HG03442 (cell line): ENCODE measurements at regions not wholly inside any gene's neighbourhood (a gene's known extent, or its start where the extent isn't known, plus 50 kb on each side); places are given as distances from the start of the nearest gene placed in this dataset.

Experiments
- ATAC-seq: cut with Tn5 transposase; IDR thresholded peaks from one replicate; pipeline ENCODE4 v1.9.1; 2021; ENCODE audit warnings: mild to moderate bottlenecking, moderate library complexity; ENCODE audit not compliant: unreplicated experiment

DNA sequence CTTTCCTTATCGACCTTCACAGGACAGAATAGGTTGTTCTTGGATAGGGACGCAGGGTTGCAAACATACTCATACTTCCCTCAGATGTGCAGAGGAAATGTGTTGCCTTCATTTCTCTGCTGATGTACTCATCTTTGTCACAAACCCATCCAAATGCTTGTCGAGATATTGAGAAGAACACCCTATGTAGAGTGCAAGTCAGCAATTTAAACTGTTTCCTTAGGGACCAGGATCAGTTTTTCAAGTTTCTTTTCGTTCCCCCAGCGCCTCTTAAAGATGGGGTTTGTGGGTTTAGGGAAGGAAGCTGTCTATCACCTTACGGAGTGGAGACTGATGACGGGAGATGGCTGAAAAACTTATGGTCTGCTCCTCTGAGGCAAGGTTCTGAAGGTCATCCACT lies 474.2 kb downstream of the EPHA4 start:
- ATAC-seq = no peak

DNA sequence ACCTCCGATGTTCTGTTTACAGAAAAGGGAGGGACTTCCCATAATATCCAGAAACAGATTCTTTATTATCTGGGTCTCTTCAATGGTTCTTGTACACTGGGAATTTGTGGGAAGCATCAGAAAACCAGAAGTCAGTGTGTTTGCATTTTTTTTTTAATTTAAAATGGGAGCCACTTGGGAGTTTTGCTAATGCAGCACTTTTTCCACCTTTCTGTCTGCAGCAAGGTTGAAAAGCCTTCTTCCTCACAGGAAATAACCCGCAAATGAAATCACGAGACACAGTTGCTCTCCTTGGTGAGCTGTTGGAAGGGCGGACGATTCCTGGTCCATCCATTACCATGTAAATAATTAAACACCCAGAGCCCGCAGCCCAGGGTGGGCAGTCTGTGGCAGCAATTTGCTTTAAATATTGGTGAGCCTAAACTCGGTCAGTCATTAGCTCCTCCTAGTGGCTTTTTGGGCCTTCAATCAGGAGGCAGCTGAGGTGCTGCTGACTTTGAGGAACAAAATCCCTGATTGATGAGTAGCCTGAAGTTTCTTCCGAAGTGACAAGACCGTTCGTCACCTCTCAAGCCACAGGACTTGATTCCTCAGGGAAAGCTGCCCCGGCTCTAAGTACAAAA lies 471.5 kb downstream of the EPHA4 start:
- no peak for ATAC-seq

DNA sequence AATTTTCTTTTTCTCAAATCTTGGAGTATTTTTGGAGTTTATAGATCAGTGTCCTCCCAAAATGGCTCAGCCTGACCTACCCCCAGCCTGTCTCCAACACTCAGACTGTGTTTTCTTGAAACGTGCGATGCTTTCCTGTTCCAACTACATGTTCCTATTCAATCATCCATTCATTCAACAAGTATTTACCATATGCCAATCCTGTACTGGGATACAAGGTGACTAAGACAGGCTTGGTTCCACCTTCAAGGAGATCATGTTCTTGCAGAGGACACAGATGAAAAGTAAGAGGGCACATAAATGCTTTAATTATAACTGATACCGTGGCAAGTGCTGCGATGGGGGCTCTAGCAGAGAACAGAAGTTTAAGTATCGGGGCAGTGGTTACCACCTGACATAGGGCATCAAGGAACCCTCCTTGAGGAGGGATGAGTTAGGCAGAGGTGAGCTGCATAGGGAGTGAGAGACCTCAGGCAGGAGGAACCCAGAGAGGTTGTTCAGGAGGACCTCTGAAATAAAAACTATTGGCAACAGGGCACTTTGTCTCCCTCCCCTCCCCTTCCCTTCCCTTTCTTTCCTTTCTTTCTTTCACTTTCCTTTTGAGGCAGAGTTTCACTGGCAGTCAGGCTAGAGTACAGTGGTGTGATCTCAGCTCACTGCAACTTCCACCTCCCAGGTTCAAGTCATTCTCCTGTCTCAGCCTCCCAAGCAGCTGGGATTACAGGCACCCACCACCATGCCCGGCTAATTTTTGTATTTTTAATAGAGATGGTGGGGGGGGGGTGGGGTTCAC lies 469.0 kb downstream of the EPHA4 start:
- ATAC-seq = peak; percentile 41

DNA sequence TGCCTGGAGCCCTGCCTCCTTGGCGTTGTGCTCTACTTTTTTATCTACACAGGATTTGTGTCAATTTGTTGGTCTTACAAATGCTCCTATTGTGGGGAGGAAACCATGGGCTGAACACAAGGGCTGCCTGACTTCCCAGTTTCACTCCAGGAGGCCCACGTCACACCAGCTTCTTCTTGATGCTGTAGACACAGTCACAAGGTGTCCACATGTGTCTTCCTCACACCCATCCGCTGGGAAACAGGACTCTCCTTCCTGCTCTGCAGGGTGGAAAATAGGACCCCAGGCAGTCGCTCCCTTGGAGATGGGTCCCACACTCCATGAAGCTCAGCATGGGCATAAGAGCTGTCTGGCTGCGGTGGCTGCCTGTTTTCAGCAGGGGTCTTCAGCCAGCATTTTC lies 468.2 kb downstream of the EPHA4 start:
- no peak for ATAC-seq

DNA sequence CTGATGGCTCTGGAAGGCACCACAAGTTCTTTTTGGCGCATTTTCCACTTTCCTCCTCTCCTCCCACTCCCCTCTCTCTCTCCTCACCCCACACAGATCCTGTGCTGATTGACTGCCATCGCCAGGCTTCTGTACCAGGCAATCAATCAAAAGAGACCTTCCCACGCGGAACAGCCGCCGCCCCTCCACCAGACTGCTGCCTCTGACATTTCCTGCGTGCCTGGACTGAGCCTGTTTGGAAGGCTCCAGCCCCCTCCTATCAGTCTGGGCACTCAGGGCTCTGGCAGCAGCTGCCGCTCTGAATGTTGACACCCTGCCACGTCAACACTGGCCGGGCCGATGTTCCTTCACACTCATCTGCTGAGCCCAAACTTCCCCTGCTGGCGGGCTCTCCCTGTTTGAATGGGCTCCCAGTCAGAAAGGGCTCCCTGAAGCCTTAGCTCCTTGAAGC lies 467.7 kb downstream of the EPHA4 start:
- peak; percentile 63 for ATAC-seq

DNA sequence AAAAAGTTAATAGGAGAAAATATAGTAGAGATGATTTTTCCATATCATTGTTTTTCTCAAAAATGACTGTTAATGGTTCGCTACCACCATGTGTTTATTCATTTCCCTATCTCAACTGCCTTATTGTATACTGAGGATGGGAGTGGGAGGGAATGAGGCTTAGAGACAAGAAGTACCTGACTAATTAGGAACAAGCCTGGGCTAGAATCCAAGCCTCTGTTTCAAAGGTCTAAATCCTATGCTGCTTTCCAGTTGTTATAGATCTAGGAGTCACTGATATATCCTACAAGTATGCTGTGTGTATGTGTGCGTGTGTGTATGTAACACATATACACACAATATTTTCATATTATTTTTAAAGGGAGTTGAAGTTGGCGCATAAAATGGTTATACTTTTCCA lies 465.9 kb downstream of the EPHA4 start:
- ATAC-seq = no peak

DNA sequence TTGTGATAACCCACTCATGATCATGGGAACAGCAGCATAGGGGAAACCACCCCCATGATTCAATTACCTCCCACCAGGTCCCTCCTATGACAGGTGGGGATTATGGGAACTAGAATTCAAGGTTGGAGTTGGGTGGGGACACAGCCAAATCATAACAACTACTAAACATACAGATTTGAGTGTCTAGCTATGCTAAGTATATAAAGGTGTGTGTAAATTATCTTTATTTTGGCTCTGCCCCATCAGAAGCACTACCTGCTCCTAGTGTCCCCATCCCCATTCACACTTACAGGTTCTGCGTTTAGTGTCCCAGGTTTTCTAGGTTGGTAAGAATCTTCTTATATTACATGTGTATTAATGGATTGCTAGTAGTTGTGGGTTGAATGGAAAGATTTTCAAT lies 464.7 kb downstream of the EPHA4 start:
- no peak for ATAC-seq

DNA sequence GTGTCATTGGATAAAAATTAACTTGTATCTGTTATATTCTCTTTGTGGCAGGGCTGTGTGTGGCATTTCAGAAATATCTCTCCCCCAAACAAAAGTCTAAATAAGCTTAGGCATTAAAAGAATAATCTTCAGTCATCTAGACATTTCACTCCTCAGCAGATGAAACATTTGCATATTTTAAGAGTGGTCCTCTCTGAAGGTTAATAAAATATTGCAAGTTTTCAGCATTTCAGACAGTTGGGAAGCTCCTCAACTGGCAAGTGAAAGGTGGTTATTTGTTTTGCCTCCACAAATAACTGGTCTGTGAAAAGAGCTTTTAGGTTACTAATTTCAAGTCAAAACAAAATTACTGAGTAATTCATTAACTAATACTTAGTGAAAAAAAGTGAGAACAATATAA lies 462.6 kb downstream of the EPHA4 start:
- no peak for ATAC-seq

DNA sequence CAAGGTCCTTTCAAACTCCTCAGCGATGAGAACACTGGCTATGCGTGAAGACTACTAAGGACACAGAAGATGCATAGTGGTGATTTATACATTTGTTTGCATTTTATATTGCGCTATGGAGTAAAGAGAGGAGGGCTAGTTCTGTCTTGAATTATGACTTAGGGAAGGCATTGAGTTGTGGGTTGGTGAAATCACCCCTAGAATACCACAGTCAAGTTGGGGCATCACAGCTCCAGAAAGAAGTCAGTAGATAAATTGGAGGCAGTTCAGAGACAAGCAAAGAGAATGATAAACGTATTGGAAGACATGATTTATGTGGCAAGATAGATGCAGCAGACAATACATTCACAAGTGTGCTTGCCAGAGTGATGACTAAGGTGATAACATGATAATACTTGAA lies 460.4 kb downstream of the EPHA4 start:
- ATAC-seq = no peak

DNA sequence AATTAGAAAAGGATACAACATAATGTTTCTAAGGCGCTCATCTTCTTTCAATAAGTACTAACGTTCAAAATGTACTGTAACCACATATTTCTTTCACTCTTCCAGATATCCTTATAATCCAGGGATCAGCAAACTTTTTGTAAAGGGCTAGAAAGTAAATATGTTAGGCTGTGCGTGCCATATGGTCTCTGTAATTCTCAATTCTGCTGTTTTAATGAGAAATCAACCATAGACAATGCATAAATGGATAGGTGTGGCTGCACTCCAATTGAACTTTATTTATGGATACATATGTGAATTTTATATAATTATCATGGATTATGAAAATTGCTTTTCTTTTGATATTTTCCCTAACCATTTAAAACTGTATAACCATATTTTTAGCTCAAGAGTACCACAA lies 459.4 kb downstream of the EPHA4 start:
- ATAC-seq = no peak

DNA sequence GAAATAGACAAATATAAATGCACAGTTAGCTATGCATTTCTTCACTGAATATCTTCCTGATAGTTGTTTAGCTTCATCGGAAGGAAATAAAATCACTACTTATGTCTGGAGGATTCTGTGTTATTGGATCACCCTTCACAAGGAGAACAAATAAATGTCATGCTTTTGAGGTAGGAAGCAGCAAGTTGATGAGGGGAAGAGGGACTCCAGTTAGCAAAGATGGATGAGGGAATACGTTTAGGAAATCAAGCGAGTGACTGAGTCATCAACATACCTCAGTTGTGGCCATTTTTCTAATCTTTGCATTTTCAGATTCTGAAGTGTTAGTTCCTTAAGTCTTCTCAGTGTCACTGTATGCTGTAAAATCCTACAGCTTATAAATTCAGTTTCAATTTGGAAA lies 456.2 kb downstream of the EPHA4 start:
- ATAC-seq = no peak

DNA sequence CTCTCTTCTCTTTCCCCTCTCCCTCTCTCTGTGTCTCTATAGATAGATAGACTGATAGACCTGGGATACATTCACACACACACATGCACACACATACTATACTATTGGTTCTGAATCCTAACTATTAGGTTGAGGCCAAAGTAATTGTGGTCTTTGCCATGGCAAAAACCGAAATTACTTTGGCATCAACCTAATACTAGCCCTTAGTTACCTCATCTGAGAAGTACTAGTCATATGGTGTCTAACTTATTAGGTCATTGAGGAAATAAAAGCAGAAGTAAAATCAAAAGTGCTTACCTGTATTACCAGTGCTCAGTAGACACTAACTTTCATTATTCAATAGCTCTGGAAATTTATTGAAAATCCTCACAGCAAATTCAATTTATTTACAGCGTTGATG lies 451.5 kb downstream of the EPHA4 start:
- peak; percentile 83 for ATAC-seq

DNA sequence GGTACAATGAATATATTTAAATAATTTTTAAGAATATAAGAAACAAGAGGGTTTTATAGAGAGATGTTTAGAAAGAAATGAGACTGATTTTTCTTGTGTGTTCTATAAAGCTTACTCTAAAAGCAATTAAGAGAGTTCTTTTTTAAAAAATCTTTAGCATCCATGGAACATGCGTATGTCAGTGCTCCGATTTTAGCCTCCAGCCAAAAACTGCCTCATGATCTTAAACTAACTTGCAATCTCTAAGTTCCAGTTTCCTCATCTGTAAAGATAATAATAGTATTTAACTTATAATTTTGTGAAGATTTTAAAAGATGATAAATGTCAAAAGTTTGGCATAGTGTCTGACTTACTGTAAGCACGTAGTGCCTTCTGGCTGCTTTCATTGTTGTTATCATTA lies 448.7 kb downstream of the EPHA4 start:
- ATAC-seq = no peak

DNA sequence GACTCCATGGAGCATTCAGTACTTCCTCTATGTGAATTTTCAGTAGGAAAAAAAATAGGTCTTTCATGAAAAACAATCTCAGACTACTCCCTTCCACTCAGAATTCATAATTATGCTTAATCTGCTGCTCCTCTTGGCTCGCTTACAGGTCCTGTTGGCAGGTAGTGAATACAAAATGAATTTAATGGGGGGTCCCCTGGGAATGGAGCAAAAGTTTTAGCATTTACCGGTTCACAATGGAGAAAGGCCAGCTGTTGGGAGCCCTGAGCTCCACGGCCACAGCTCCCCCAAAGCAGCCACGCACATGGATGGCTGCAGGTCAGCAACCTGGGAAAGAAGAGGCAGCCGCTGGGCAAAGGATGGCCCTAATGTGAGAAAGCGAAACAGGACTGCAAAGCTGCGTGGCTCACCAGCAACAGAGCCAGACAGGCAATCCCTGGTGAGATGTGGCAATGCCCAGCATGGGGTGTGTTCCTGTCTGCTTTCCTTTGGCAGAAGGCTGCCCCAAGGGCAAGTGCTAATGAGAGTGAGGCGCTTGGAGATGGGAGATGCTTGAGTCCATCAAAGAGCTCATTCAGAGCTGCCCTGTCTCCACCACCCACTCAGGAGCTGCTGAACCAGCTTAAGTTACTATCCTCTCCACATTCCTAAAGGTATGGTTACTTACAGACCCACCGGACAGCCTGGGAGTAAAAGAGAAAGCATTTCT lies 447.4 kb downstream of the EPHA4 start:
- ATAC-seq = no peak

DNA sequence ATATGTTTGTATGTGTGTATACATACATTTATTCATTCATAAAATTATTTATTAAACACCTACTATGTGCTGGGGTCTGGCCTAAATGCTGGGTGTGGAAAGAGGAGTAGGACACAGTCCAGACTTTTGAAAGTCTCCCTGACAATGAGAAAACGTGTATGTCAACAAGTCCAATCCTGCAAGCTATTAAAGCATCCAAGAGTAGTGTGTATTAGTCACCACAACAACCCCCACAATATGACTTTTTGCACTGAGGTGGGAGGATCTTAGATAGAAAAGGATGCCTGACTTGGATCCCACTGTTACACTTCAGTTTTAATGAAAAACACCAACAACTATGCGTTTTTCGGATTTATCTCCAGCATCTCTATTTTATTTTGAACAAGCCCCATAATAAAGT lies 446.4 kb downstream of the EPHA4 start:
- no peak for ATAC-seq

DNA sequence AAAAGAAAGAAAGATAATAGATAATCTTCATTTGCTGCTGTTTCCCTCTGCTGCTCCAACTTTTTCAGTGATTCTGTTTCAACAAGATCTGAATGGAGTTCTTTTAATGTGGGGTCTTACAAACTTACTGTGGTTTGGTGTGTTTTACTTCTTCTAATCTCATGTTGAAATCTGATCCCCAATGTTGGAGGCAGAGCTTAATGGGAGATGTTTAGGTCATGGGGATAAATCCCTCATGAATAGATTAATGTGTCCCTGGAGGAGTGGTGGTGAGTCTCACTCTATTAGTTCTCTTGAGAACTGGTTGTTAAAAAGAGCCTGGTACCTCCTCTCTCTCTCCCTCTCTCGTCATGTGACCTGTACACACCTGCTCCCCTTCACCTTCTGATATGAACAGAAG lies 442.4 kb downstream of the EPHA4 start:
- ATAC-seq = no peak

DNA sequence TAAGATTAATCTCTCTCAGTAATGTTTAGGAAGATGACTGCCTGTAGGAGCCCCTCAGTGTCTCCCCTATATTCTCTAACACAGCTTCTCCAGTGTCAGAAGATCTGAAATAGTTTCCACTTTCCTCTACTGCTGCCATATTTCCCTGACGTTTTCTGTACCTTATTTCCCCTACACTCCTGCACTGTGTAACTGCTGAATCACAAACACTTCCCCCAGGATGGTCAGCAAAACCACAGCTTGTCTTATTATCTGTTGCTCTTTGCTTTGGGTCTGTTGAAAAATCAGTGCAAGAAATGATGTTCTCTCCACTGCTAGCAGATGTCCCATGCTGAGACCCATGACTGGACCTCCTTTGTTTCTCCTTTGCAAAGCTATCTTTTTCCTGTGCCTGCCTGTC lies 441.7 kb downstream of the EPHA4 start:
- no peak for ATAC-seq

DNA sequence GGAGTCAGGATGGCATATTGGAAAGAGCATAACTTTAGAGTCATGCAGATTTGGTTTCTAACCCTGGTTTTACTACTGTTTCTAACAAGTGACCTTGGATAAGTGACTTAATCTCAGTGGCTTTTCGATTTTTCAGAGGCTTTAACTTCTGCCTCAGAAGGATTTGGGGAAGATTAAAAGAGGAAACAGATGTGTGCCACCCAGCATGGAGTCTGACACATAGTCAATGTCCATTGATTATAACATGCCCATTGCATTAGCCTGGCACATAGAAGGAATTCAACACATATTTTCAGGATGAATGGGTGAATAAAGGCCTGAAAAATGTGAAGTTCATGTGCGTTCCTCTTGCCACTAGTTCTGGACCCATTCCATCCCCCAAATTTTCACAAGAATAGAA lies 438.2 kb downstream of the EPHA4 start:
- ATAC-seq = no peak

DNA sequence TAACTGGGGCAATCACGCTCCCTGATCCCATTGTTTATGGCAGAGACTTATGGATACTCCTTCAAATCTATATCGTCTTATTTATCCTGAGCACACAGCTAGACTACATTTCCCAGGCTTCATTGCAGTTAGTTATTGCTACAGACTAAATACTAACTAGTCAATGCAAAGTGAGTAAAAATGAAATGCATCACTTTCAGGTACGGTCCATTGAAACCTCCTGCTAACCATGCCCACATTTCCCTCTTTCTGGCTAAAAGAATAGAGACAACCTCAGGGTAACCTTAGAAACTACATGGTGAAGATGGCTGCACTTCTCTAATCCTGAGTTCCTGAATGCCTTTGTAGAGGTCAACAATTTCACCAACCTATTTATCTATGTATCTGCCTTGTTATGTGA lies 437.4 kb downstream of the EPHA4 start:
- peak; percentile 37 for ATAC-seq

DNA sequence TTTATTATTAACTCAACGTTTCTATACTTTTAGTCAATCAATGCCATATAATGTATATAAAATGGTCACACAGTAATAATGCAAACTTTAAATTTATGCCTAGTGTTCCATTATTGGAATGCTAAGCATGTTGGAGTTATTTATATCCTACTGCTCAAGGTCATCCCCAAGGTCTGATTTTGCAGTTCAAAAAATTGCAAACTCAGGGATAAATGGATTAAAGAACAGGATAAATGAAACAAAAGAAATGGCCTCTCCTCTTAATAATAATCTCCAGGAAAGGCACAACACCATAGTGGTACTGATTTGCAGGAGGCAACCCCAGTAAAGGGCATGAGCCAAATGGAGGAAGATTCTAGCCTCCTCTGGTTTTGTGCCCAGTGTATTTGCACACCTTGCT lies 436.4 kb downstream of the EPHA4 start:
- no peak for ATAC-seq

DNA sequence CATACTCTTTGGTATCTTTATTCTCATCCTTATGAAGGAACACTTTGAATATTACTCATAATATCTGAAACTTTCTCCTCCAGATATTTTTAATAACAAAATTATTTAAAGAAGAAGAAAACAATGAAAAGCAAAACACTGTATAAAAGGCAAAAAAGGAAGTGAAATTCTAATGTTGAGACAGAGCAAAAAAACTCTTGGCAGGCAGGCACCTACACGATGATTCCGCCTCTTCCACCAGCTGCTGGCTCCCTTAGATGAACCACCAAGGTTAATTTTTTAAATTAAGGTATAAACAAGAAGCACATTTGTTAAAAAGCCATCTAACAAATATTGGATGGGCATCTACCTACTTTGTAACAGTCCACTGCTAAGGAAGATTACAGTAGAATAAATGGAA lies 434.7 kb downstream of the EPHA4 start:
- peak; percentile 48 for ATAC-seq

DNA sequence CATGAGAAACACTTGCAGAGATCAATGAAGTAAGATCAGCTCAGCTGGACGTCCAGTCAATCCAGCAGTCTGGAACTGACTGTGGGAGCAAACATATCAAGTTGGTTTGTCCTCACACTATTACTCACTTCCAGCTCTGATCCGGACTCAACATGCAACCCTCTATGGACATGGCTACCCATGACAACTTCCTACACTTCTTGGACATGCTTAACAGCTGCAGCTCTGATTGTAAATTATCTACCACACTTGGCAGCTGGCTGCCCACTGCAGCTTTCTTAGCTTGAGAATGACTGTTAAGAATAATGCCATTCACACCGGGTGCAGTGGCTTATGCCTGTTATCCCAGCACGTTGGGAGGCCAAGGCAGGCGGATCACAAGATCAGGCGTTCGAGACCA lies 429.8 kb downstream of the EPHA4 start:
- no peak for ATAC-seq
